Mesothelial cell of epicardium (in vitro differentiated cells): ENCODE measurements at regions not wholly inside any gene's neighbourhood (a gene's known extent, or its start where the extent isn't known, plus 50 kb on each side); places are given as distances from the start of the nearest gene placed in this dataset.

ENCODE experiments used
- DNase-seq, 2 experiments: peaks; one replicate each; pipeline ENCODE4 v3.0.0; 2021; ENCODE audit warnings: low spot score in 2 of 2; ENCODE audit not compliant: unreplicated experiment in 2 of 2
- H3K27ac Mint-ChIP-seq: 2 replicates; pipeline ENCODE4 v1.8.0; 2021; ENCODE audit warnings: mixed read lengths
- H3K27me3 Mint-ChIP-seq: 2 replicates; pipeline ENCODE4 v1.8.0; 2021; ENCODE audit warnings: low read depth, mixed read lengths
- H3K36me3 Mint-ChIP-seq: 2 replicates; pipeline ENCODE4 v1.8.0; 2021; ENCODE audit warnings: mixed read lengths
- H3K4me1 Mint-ChIP-seq: 2 replicates; pipeline ENCODE4 v1.8.0; 2021; ENCODE audit warnings: mixed read lengths
- H3K4me3 Mint-ChIP-seq: 2 replicates; pipeline ENCODE4 v1.8.0; 2021; ENCODE audit warnings: mild to moderate bottlenecking, moderate library complexity, mixed read lengths
- H3K9me3 Mint-ChIP-seq: 2 replicates; pipeline ENCODE4 v1.8.0; 2021; ENCODE audit warnings: mixed read lengths
- TF ChIP-seq, protein P1 (sequence below): fragments of 200-600 bp; sonication (generic); IDR thresholded peaks from one replicate; pipeline ENCODE4 v1.5.0; 2021; ENCODE audit warnings: antibody characterized with exemption; ENCODE audit not compliant: unreplicated experiment

DNA sequence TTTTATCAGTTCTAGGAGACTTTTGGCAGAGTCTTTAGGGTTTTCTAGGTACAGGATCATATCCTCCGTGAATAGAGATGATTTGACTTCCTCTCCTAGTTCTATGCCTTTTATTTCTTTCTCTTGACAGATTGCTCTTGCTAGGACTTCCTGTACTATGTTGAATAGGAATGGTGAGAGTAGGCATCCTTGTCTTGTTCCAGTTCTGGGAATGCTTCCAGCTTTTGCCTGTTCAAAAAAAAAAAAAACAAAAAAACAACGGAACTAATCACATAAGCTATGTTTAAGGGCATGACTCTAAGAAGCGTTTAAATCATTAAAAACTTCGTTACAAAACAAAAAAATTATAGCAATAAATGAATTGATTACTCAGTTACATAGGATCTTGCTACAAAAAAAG is 145.7 kb downstream of the NUP35 start:
- H3K27me3 Mint-ChIP-seq, result no peaks in the 10 kb centered on the region
- TF ChIP-seq, protein P1, sequence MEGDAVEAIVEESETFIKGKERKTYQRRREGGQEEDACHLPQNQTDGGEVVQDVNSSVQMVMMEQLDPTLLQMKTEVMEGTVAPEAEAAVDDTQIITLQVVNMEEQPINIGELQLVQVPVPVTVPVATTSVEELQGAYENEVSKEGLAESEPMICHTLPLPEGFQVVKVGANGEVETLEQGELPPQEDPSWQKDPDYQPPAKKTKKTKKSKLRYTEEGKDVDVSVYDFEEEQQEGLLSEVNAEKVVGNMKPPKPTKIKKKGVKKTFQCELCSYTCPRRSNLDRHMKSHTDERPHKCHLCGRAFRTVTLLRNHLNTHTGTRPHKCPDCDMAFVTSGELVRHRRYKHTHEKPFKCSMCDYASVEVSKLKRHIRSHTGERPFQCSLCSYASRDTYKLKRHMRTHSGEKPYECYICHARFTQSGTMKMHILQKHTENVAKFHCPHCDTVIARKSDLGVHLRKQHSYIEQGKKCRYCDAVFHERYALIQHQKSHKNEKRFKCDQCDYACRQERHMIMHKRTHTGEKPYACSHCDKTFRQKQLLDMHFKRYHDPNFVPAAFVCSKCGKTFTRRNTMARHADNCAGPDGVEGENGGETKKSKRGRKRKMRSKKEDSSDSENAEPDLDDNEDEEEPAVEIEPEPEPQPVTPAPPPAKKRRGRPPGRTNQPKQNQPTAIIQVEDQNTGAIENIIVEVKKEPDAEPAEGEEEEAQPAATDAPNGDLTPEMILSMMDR, result no peak
- no peak overlapping the region for H3K4me3 Mint-ChIP-seq
- DNase-seq, result no peak
- H3K36me3 Mint-ChIP-seq, result no peaks in the 10 kb centered on the region
- H3K9me3 Mint-ChIP-seq, result peaks cover 35% of the 10 kb centered on the region
- H3K4me1 Mint-ChIP-seq, result no peaks in the 10 kb centered on the region
- H3K27ac Mint-ChIP-seq, result no peak overlapping the region

DNA sequence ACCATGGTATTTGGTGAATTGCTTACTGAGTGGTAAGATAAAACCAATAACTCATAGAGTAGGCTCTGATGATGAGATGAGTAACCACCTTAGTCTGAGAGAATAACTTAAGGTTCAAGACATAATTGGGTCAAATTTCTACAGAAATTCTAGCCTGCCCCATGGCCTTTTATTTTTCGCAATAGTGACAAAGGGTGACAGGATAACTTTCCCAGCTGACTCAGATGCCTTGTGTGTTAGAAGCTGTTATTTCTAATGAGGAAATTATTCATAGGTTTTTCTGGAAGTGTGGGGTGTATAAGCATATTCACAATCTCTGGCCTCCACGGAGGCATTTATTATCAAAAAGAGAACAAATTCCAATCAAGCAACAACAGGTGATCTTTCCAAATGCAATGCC is 159.0 kb downstream of the NUP35 start:
- Mint-ChIP-seq H3K9me3 (peaks cover 10% of the 10 kb centered on the region), H3K4me3 (no peak overlapping the region), H3K27ac (no peak overlapping the region), H3K27me3 (no peaks in the 10 kb centered on the region), H3K36me3 (no peaks in the 10 kb centered on the region), H3K4me1 (no peaks in the 10 kb centered on the region)
- no peak for DNase-seq
- TF ChIP-seq, protein P1, result no peak

DNA sequence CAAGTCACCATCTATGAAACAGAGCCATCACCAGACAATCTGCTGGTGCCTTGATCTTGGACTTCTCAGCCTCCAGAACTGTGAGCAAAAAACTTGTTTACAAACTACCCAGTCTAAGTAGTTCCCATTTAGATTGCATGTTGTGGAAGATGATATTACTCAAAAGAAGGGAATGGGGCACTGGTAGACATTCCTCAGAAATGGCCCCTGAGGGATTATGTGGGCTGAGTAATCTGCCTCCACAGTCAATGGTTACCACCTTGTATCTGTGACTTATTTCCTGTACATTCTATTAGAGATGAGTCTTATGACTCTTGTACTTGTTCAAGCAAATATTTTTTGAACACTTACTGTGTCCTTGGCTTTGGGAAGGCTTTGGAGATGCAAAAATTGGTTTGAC is 160.4 kb downstream of the NUP35 start:
- Mint-ChIP-seq H3K4me3 (no peak overlapping the region), H3K9me3 (peaks cover 14% of the 10 kb centered on the region), H3K4me1 (no peaks in the 10 kb centered on the region), H3K27me3 (no peaks in the 10 kb centered on the region), H3K27ac (no peak overlapping the region), H3K36me3 (no peaks in the 10 kb centered on the region)
- TF ChIP-seq, protein P1, result no peak
- DNase-seq, result no peak

DNA sequence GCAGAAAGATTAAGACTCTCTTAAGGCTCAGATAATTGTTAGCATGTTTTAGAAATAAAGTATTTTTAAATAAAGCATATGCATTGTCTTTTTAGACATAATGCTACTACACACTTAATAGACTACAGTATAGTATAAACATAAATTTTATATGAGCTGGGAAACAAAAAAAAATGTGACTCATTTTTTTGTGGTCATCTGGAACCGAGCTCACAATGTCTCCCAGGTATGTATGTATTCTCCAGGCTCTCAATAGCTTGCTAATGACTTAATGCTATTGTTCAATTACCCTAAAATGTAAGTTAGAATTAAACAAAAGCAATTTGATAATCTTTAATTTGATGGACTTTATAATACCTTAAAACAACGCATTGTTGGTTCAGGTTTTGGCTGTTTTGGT is 167.2 kb downstream of the NUP35 start:
- Mint-ChIP-seq H3K9me3 (peaks cover 7% of the 10 kb centered on the region), H3K4me1 (peaks cover 5% of the 10 kb centered on the region), H3K36me3 (peaks cover 3% of the 10 kb centered on the region), H3K27me3 (no peaks in the 10 kb centered on the region), H3K4me3 (no peak overlapping the region), H3K27ac (no peak overlapping the region)
- TF ChIP-seq, protein P1, result no peak
- no peak for DNase-seq

DNA sequence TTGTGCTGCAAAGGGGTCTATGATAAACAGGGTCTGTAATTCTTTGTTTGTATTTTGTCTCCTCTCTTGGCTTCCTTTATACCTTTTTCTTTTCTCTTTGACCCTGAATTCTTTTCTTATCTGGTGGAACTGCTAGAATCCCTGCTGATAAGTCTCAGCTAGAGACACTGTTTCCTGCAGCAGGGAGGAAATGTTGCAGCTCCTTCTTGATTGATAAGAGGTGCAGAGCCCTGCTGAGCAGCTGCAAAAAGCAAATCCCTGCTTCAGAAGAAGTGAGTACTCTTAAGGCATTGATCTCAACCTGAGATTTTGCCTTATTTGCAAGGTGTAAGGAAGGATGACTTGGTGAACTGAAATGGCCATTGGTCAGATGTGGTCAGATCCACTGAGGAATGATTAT is 167.8 kb downstream of the NUP35 start:
- DNase-seq, result no peak
- Mint-ChIP-seq H3K36me3 (peaks cover 3% of the 10 kb centered on the region), H3K9me3 (peaks cover 13% of the 10 kb centered on the region), H3K4me3 (no peak overlapping the region), H3K4me1 (peaks cover 5% of the 10 kb centered on the region), H3K27ac (no peak overlapping the region), H3K27me3 (no peaks in the 10 kb centered on the region)
- TF ChIP-seq, protein P1, result no peak

DNA sequence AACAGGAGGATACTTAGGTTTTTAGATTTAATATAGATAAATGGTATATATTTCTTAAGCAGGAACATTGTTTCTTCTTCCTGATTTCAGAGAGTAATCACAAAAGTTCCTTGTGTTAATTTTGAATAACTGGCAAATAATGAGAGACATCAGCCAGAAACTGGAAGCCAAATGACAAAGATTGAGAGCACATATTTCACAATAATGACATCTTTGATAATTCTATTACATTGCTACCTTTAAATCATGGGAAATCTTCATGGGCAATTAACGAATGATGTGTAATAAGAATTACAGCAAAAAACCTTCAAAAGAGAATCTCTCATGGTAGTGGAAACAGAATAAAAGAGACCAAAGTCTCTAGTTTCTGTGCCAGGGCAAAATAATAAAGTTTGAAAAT is 215.1 kb downstream of the NUP35 start:
- Mint-ChIP-seq H3K4me1 (peaks cover 1% of the 10 kb centered on the region), H3K27ac (no peak overlapping the region), H3K4me3 (no peak overlapping the region), H3K27me3 (no peaks in the 10 kb centered on the region), H3K36me3 (no peaks in the 10 kb centered on the region), H3K9me3 (peaks cover 30% of the 10 kb centered on the region)
- TF ChIP-seq, protein P1, result no peak
- DNase-seq, result no peak
